ENCODE measurements at regions not wholly inside any gene's neighbourhood (a gene's known extent, or its start where the extent isn't known, plus 50 kb on each side); places are given as distances from the start of the nearest gene placed in this dataset.

DNA sequence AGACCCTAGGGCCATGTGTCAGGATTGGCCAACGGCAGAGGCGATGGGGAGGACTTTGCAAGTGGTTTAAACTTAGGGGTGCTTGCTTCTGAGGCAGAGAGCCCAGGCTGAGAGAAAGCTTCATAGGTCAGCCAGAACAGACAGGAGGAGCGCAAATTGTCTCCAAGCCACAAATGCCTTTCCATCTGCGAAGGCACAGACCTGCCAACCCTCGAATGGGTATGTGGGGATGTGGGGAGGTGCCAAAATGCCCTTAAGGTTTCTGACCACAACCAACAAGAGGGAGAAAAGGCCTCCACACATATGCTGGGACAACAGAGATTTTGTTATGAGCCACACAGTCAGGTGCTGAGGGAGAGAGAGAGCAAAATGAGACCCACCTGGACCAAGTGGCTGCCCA, 283.6 kb downstream of the CYP26B1 start:
- no peak for TF ChIP-seq POLR2A (IDR thresholded peaks at IDR 0.05; ENCODE audit: low read length)
- no peak for TF ChIP-seq GATA1 (IDR thresholded peaks at IDR 0.05; ENCODE audit: low read depth, low read length)
